OCI-LY1 (cell line): ENCODE measurements at regions not wholly inside any gene's neighbourhood (a gene's known extent, or its start where the extent isn't known, plus 50 kb on each side); places are given as distances from the start of the nearest gene placed in this dataset.

Source experiments
- H2AFZ ChIP-seq: fragments of 200-600 bp; sonication (generic), shearing (Covaris generic); 2 replicates; pipeline ENCODE4 v1.6.0; 2014; ENCODE audit warnings: antibody characterized with exemption, mild to moderate bottlenecking, low read length
- H3F3A ChIP-seq: fragments of 200-600 bp; sonication (generic), shearing (Covaris generic); 2 replicates; pipeline ENCODE4 v1.6.0; 2014; ENCODE audit warnings: mild to moderate bottlenecking, antibody characterized with exemption, low read length, moderate library complexity; ENCODE audit not compliant: insufficient read depth
- H3K27ac ChIP-seq: fragments of 200-600 bp; sonication (generic); 2 replicates; pipeline ENCODE4 v1.5.1; 2014; ENCODE audit warnings: low read length, mixed run types, mild to moderate bottlenecking, low read depth; ENCODE audit not compliant: poor library complexity, severe bottlenecking
- H3K27me3 ChIP-seq: fragments of 200-600 bp; sonication (generic); 2 replicates; pipeline ENCODE4 v1.6.0; 2014; ENCODE audit warnings: antibody characterized with exemption, mild to moderate bottlenecking, low read length, moderate library complexity; ENCODE audit not compliant: insufficient read depth
- H3K36me3 ChIP-seq: fragments of 200-600 bp; sonication (generic); 2 replicates; pipeline ENCODE4 v1.6.1; 2014; ENCODE audit warnings: mild to moderate bottlenecking, antibody characterized with exemption, low read length, moderate library complexity, mixed read lengths; ENCODE audit not compliant: insufficient read depth
- H3K4me1 ChIP-seq: fragments of 200-600 bp; sonication (generic); 2 replicates; pipeline ENCODE4 v1.5.1; 2014; ENCODE audit warnings: mild to moderate bottlenecking, low read length, moderate library complexity; ENCODE audit not compliant: insufficient read depth, severe bottlenecking
- H3K4me2 ChIP-seq: fragments of 200-600 bp; sonication (generic), shearing (Covaris generic); 2 replicates; pipeline ENCODE4 v1.6.1; 2014; ENCODE audit warnings: low read length
- H3K4me3 ChIP-seq: fragments of 200-600 bp; sonication (generic); 2 replicates; pipeline ENCODE4 v1.5.1; 2014; ENCODE audit warnings: low read length, low read depth, mild to moderate bottlenecking, mixed read lengths; ENCODE audit not compliant: poor library complexity, severe bottlenecking
- H3K79me2 ChIP-seq: fragments of 200-600 bp; shearing (Covaris generic); 2 replicates; pipeline ENCODE4 v1.6.1; 2016; ENCODE audit warnings: mixed run types, low read length, mixed read lengths; ENCODE audit not compliant: insufficient read depth
- H3K9ac ChIP-seq: fragments of 200-600 bp; sonication (generic), shearing (Covaris generic); 2 replicates; pipeline ENCODE4 v1.6.1; 2014; ENCODE audit warnings: mild to moderate bottlenecking, low read length, mixed read lengths
- H3K9me2 ChIP-seq: fragments of 200-600 bp; sonication (generic), shearing (Covaris generic); 2 replicates; pipeline ENCODE4 v1.6.1; 2014; ENCODE audit warnings: low read depth, mild to moderate bottlenecking, low read length, mixed read lengths
- H3K9me3 ChIP-seq: fragments of 200-600 bp; shearing (Covaris generic); 2 replicates; pipeline ENCODE4 v1.6.1; 2014; ENCODE audit warnings: low read length, mixed read lengths
- H4K20me1 ChIP-seq: fragments of 200-600 bp; sonication (generic), shearing (Covaris generic); 2 replicates; pipeline ENCODE4 v1.6.0; 2016; ENCODE audit warnings: mild to moderate bottlenecking, low read length; ENCODE audit not compliant: insufficient read depth
- EZH2 ChIP-seq: fragments of 200-600 bp; sonication (generic), shearing (Covaris generic); IDR thresholded peaks from 2 replicates; pipeline ENCODE4 v1.8.0; 2017; ENCODE audit warnings: borderline replicate concordance, mixed run types, mild to moderate bottlenecking, antibody characterized with exemption, low read length, moderate library complexity, mixed read lengths
- TF ChIP-seq, protein P1 (sequence below): fragments of 200-600 bp; sonication (generic), shearing (Covaris generic); IDR thresholded peaks from 2 replicates; pipeline ENCODE4 v1.5.1; 2017; ENCODE audit warnings: mild to moderate bottlenecking, antibody characterized with exemption, low read length, moderate library complexity, mixed read lengths

DNA sequence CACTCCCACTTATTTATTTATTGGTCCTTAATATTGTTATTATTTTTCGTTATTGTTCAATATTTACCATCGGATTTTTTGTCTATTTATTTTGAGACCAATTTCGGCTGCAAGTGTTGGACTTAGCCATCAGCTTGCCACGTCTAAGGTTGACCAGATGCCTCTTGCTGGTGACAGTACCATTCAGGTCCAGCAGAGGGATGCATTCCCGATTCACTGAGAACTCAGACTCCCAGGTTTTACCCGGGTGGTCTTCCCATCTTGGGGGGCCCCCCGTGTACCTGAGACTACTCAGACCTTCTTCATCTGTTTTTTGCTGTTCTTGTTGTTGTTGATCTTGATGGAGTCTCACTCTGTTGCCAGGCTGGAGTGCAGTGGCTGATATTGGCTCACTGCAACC is 1435.2 kb downstream of the UQCRFS1 start:
- Histone ChIP-seq H3K36me3 (peaks cover 19% of the 10 kb centered on the region), H3K79me2 (no peaks in the 10 kb centered on the region)

DNA sequence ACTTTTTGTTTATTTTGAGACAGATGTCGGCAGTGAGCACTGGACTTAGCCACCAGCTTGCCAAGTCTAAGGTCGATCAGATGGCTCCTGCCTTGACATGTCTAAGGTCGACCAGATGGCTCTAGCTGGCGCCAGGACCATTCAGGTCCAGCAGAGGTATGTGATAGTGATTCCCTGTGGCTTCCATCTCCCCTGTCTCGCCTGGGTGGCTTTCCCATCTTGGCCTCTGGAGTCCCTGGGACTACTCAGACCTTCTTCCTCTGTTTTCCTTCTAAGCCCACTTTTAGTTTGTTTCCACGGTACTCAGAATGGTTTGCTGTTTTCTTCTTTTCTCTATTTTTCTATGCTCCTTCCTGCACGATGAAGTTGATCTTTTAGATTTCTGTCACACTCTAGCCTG is 1435.7 kb downstream of the UQCRFS1 start:
- no peaks in the 10 kb centered on the region for H3K9me2 ChIP-seq
- H4K20me1 ChIP-seq: no peaks in the 10 kb centered on the region
- no peak overlapping the region for H3K9ac ChIP-seq
- TF ChIP-seq, protein P1, sequence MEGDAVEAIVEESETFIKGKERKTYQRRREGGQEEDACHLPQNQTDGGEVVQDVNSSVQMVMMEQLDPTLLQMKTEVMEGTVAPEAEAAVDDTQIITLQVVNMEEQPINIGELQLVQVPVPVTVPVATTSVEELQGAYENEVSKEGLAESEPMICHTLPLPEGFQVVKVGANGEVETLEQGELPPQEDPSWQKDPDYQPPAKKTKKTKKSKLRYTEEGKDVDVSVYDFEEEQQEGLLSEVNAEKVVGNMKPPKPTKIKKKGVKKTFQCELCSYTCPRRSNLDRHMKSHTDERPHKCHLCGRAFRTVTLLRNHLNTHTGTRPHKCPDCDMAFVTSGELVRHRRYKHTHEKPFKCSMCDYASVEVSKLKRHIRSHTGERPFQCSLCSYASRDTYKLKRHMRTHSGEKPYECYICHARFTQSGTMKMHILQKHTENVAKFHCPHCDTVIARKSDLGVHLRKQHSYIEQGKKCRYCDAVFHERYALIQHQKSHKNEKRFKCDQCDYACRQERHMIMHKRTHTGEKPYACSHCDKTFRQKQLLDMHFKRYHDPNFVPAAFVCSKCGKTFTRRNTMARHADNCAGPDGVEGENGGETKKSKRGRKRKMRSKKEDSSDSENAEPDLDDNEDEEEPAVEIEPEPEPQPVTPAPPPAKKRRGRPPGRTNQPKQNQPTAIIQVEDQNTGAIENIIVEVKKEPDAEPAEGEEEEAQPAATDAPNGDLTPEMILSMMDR: no peak
- no peak for TF ChIP-seq EZH2
- no peaks in the 10 kb centered on the region for H3K79me2 ChIP-seq
- peaks cover 22% of the 10 kb centered on the region for H3K36me3 ChIP-seq
- no peak overlapping the region for H2AFZ ChIP-seq
- H3K4me1 ChIP-seq: peaks cover 29% of the 10 kb centered on the region
- no peaks in the 10 kb centered on the region for H3K27me3 ChIP-seq
- H3K4me2 ChIP-seq: no peak overlapping the region
- H3K27ac ChIP-seq: no peak overlapping the region
- no peaks in the 10 kb centered on the region for H3F3A ChIP-seq
- H3K4me3 ChIP-seq: no peak overlapping the region
- H3K9me3 ChIP-seq: no peaks in the 10 kb centered on the region

More for the DNA sequence above, 1435.2 kb downstream of the UQCRFS1 start:
- Histone ChIP-seq H3K9ac (no peak overlapping the region), H3K4me2 (no peak overlapping the region), H3K9me3 (no peaks in the 10 kb centered on the region), H3K4me3 (no peak overlapping the region), H3K27ac (no peak overlapping the region), H3F3A (no peaks in the 10 kb centered on the region), H4K20me1 (no peaks in the 10 kb centered on the region), H2AFZ (no peak overlapping the region), H3K9me2 (no peaks in the 10 kb centered on the region), H3K27me3 (no peaks in the 10 kb centered on the region), H3K4me1 (peaks cover 32% of the 10 kb centered on the region)
- TF ChIP-seq EZH2: no peak
- TF ChIP-seq, protein P1: peak; percentile 40

DNA sequence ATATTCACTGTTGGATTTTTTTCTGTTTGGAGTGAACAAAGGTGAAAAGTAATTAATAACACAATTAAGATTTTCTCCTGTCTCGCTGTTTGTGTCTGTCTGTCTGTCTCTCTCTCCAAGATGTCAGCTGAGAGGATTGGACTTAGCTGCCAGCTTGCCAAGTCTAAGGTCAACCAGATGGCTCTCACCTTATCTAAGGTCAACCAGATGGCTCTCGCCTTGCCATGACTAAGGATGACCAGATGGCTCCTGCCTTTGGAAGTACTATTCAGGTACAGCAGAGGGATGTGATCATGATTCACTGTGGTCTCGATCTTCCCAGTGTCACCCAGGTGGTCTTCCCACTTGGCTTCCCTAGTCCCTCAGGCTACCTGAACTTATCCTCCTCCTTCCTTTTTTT is 1436.4 kb downstream of the UQCRFS1 start:
- Histone ChIP-seq H3K9me3 (no peaks in the 10 kb centered on the region), H3K79me2 (no peaks in the 10 kb centered on the region), H4K20me1 (no peaks in the 10 kb centered on the region), H3F3A (no peaks in the 10 kb centered on the region), H3K4me1 (peaks cover 21% of the 10 kb centered on the region), H3K4me3 (no peak overlapping the region), H3K27ac (no peak overlapping the region), H3K4me2 (no peak overlapping the region), H3K36me3 (peaks cover 22% of the 10 kb centered on the region), H3K9me2 (no peaks in the 10 kb centered on the region), H2AFZ (no peak overlapping the region), H3K9ac (no peak overlapping the region), H3K27me3 (no peaks in the 10 kb centered on the region)
- TF ChIP-seq, protein P1: no peak
- TF ChIP-seq EZH2: no peak
